Stimulated activated CD4-positive, alpha-beta T cell treated with anti-CD3 and anti-CD28 coated beads, Interleukin-12 subunit alpha, Interleukin-12 subunit beta, amount 100 ng/mL, for 48 hours (primary cell): ENCODE measurements at regions not wholly inside any gene's neighbourhood (a gene's known extent, or its start where the extent isn't known, plus 50 kb on each side); places are given as distances from the start of the nearest gene placed in this dataset.

Source experiments
- DNase-seq, 3 donors: peaks; one replicate each; pipeline ENCODE4 v3.0.0-alpha.2; 2020; ENCODE audit warnings: low read depth in 2 of 3, low spot score in 1 of 3

DNA sequence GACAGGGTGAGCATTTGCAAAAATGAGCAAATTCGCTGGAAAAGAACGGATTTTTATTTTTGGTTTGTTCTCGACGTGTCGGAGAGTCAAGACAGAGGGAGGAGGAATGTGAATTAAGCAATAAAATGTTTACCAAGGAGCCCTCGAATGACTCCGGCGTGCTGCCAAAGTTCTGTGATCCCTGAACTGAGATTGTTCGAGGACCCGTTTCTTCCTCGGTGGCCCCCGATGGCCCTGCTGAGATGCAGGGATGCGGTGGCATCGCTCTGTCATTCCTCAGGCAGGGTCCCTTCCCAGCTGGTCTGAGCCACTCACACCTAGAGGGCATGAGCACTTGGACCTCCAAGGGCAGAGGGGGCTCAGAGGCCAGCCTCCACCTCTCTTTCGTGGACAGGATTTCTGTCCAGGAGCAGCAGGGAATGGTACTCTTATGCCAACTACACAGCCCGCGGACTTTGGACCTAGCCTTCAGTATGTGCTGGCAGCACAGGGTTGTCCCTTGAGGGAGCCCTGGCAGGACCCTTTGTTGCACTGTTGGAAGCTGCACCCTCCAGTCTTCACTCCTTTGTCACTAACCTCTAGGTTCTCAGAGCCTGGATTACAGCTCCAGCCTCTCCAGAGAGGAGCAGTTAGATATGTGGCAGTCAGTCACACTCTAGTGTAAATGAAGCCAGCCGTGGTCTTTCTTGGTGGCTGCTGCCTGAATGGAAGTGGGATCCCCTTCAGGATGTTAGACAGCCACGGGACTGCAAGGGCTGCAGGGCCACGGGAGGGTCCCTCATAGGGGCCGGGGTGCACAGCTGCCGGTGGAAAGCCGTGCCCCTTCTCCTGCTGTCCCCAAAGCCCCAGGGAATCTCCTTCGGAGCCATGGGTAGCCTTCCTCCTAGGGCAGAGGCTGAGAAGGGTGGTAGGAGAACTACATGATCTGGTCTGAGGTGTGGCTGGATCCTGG, 109.4 kb upstream of the ANO1 start:
- DNase-seq: no peak

GRCh38 chr11:69969890-69970784, 108.0 kb upstream of the ANO1 start:
- DNase-seq: no peak

- DNase-seq: no peak
Observed at GRCh38 chr11:69970785-69971535, 107.2 kb upstream of the ANO1 start.

DNA sequence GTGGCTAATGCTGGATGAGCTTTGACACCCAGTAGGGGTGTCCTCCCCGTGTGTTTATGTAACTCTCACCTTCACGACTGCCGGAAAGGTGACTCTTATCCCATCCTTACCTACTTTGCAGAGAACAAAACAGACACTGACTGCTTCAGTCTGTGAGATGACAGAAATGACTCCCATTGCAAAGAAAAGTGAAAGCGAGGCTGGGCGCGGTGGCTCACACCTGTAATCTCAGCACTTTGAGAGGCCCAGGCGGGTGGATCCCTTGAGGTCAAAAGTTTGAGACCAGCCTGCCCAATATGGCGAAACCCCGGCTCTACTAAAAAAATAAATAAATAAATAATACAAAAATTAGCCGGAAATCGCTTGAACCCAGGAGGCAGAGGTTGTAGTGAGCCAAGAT, 106.4 kb upstream of the ANO1 start:
- DNase-seq: no peak

- no peak for DNase-seq
Observed at GRCh38 chr11:69972351-69972802, 105.7 kb upstream of the ANO1 start.

GRCh38 chr11:69974528-69974927, 103.6 kb upstream of the ANO1 start:
- DNase-seq: no peak

DNA sequence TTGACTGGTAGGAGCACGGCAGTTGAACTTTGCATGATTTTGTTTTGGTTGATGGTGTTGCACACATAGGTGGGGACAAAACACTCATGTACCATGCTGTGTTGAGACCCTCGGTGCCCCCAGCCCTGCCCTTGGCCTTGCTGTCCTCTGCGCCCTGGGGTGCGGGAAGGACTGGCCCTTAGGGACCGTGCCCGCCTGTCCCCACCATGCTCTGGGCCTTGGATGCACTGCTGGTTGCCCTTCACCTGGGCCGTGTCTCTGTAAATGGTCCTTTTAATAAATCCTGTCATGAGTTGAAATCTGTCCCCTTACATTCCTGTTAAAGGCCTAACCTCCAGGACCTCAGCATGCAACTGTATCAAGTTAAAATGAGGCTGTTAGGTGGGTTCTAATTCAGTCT, 102.3 kb upstream of the ANO1 start:
- DNase-seq: no peak

- DNase-seq: no peak
Observed at GRCh38 chr11:69976794-69977193, 101.3 kb upstream of the ANO1 start.

DNA sequence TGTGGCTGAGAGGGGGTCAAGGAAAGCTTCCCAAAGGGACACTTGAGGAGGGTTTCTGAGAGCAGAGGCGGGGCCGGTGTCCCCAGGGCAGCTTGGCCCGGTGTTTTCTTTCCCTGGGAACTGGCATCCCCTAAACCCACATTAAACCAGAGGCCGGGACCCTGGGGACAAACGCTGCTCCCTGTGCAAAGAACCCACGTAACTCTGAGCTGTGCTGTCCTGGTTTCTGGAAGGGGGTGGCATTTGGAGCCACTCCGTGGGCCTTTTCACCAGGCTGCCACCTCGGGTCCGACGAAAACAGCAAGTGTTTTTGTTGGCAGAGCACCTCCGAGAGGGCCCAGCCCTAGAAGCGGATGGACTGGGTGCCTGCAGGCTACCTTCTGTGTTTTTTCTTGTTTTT, 100.2 kb upstream of the ANO1 start:
- DNase-seq: no peak

- no peak for DNase-seq
Observed at GRCh38 chr11:69978841-69979614, 99.1 kb upstream of the ANO1 start.

- no peak for DNase-seq
Observed at GRCh38 chr11:69979632-69980031, 98.5 kb upstream of the ANO1 start.

DNA sequence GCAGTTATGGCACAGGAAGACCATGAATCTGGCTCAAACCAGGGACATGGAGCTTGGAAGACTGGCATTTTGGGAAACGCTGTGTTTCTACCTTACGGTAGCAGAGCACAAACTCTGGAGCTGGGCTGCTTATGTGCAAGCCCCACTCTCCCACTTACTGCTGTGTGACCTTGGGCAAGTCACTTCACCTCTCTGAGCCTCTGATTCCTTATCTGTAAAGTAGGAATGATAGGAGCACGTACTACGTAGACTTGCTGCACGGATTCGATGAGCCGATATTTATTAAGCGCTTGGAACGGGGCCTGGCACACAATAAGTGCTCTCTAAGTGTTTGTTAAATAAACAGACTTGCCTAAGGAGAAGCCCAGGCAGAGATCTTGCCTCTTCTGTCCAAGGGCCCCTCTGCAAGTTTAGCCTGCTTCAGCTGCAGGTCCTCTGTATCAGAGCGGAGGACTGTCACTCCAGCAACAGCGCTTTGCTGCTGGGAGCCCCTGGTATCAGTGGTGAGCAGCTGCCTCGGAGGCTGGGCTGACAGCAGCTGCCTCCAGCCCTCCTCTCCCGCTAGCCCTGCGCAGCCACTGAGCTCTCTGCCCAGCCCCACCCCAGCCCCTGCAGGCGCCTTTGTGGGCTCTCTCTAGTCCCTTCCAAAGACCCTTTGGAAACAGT, 96.9 kb upstream of the ANO1 start:
- no peak for DNase-seq

DNA sequence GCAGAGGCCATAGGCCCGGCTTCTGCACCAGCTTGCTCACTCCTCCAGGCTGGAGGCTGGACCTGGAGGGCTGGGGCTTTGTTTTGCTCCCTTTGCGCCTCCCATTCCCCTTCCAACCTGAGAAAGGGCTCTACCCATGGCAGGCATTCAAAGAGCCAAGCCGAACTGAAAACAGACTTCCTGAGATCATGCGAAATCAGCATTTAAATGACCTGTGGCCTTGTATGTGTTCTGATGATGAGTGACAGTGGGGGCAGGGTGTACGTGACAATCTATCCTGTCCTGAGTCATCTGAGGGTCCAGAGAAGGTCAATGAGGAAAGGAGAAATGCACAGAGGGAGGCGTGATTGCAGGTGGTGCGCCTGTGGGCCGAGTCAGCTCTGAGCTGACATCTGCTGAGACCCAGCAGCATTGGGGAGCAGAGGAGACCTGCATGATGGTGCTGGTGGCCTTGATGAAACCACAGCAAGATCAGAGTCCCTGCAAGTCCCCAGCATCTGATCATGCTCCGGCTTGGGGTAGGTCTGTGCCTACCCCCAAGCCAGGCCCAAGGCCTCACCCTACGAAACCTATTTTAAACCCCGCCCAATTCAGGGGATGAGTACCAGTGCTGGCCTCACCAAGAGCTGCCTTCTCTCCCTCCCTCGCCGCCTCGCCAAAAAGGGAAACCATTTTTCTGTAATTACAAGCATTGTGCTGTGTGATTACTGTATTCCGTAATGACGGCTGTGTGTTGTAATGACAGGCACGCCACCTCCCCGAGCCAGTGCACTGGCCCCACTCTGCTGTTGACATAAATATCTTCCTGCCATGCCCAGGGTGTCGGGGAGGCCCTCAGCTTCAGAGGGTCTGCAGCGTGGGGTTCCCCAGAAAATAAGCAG, 95.2 kb upstream of the ANO1 start:
- DNase-seq: no peak

- no peak for DNase-seq
Observed at GRCh38 chr11:69983571-69983877, 94.6 kb upstream of the ANO1 start.

DNA sequence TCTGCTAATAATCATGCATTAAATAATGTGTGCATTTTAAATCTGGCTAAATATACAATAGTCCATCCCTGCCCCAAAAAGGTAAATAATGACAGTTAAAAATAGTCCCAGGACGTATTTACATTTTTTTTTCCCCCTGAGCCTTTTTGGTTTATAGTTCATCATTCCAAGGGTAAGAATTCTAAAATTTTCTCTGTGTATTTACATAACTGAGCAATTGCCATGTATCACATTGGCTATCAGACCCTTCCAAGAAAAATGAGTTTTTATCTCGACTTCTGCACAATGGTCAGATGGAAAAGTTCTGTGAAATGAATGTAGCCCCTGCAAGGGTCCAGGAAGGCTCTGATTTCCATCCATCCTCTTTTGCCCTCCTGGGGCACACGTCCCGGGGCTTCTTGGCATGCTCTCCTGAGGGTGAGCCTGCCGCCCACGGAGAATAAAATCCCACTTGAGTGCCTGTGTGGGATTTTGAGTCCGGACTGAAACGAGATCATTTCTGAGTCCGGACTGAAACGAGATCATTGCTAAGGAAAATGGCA, 94.1 kb upstream of the ANO1 start:
- no peak for DNase-seq

- DNase-seq: no peak
Observed at GRCh38 chr11:69984457-69985261, 93.5 kb upstream of the ANO1 start.

- DNase-seq: no peak
Observed at GRCh38 chr11:69985331-69985640, 92.8 kb upstream of the ANO1 start.
